PC-9 (cell line): ENCODE measurements at regions not wholly inside any gene's neighbourhood (a gene's known extent, or its start where the extent isn't known, plus 50 kb on each side); places are given as distances from the start of the nearest gene placed in this dataset.
"Not testable (repeated sequence)": the region's sequence is repeated elsewhere in the genome, so short reads cannot be mapped to it uniquely, and the experiment has no call there.

Experiments
- BruUV-seq: library from RNA; stranded (reverse); fragments of 400-500 nt; replicated peaks from 2 replicates; lab custom pipeline; 2021; lab: Mats Ljungman, UMichigan
- CTCF ChIA-PET: fragments of 300-600 bp; sonication (Branson Sonifier 250); formaldehyde crosslinking; loops from one replicate; lab custom pipeline; 2022; ENCODE audit warnings: antibody characterized with exemption; lab: Charles Lee
- POLR2A ChIA-PET: fragments of 300-600 bp; sonication (Branson Sonifier 250); formaldehyde crosslinking; loops from one replicate; lab custom pipeline; 2022; ENCODE audit warnings: antibody characterized with exemption; ENCODE audit not compliant: unreplicated experiment; lab: Charles Lee
- DNase-seq, 2 experiments: peaks; one replicate each; pipeline versions ENCODE4 v3.0.0 to v3.0.0-alpha.2; 2015 to 2022; ENCODE audit warnings: mixed read lengths in 1 of 2
- H2AFZ ChIP-seq: fragments of 200-600 bp; sonication (generic); 2 replicates; pipeline ENCODE4 v1.8.1; 2017; ENCODE audit warnings: antibody characterized with exemption
- H3F3A ChIP-seq: fragments of 200-600 bp; sonication (generic); 2 replicates; pipeline ENCODE4 v1.8.1; 2017; ENCODE audit warnings: antibody characterized with exemption, mild to moderate bottlenecking, low read depth; ENCODE audit not compliant: insufficient read depth
- H3K27ac ChIP-seq: fragments of 200-600 bp; sonication (generic); 2 replicates; pipeline ENCODE4 v1.6.1; 2016; ENCODE audit warnings: mixed run types
- H3K27me3 ChIP-seq: fragments of 200-600 bp; sonication (generic); 2 replicates; pipeline ENCODE4 v1.6.1; 2016; ENCODE audit warnings: low read depth, mixed run types; ENCODE audit not compliant: insufficient read depth
- H3K36me3 ChIP-seq: fragments of 200-600 bp; sonication (generic); 2 replicates; pipeline ENCODE4 v1.6.1; 2016; ENCODE audit warnings: low read depth, mixed run types
- H3K4me1 ChIP-seq: fragments of 200-600 bp; sonication (generic); replicated peaks from 2 replicates; pipeline ENCODE4 v1.6.1; 2016; ENCODE audit warnings: mixed run types; ENCODE audit not compliant: insufficient read depth
- H3K4me2 ChIP-seq: fragments of 200-600 bp; sonication (generic); 2 replicates; pipeline ENCODE4 v1.6.1; 2017; ENCODE audit warnings: mixed run types
- H3K4me3 ChIP-seq: fragments of 200-600 bp; sonication (generic); 2 replicates; pipeline ENCODE4 v1.6.1; 2016; ENCODE audit warnings: mixed run types
- H3K79me2 ChIP-seq: fragments of 200-600 bp; sonication (generic); 2 replicates; pipeline ENCODE4 v1.6.1; 2017; ENCODE audit warnings: low read depth, mixed run types
- H3K9me2 ChIP-seq: fragments of 200-600 bp; sonication (generic); 2 replicates; pipeline ENCODE4 v1.8.1; 2017; ENCODE audit warnings: mild to moderate bottlenecking; ENCODE audit not compliant: insufficient read depth
- H3K9me3 ChIP-seq: fragments of 200-600 bp; sonication (generic); 2 replicates; pipeline ENCODE4 v1.8.1; 2016; ENCODE audit warnings: low read depth; ENCODE audit not compliant: insufficient read depth
- H4K20me1 ChIP-seq: fragments of 200-600 bp; sonication (generic); 2 replicates; pipeline ENCODE4 v1.8.1; 2017; ENCODE audit not compliant: insufficient read depth
- EZH2 ChIP-seq: fragments of 200-600 bp; sonication (generic); IDR thresholded peaks from 2 replicates; pipeline ENCODE4 v1.8.0; 2017; ENCODE audit warnings: antibody characterized with exemption, low read depth
- intact Hi-C: fragments of 100-400 bp; cut with micrococcal nuclease; formaldehyde crosslinking; loops from one replicate; pipeline ENCODE4 v1.10.0; 2022; ENCODE audit not compliant: unreplicated experiment
- TF ChIP-seq, protein P1 (sequence below): fragments of 200-600 bp; sonication (generic); conservative IDR thresholded peaks from 2 replicates; pipeline ENCODE4 v1.6.1; 2017; ENCODE audit warnings: mixed run types, antibody characterized with exemption, mild to moderate bottlenecking, moderate library complexity

GRCh38 chr7:109479388-109479787 is 909.7 kb downstream of the DNAJB9 start:
- Histone ChIP-seq H3K4me1 (no peaks in the 10 kb centered on the region), H3K9me2 (no peaks in the 10 kb centered on the region), H3K27ac (no peak overlapping the region), H2AFZ (no peak overlapping the region), H3F3A (no peaks in the 10 kb centered on the region), H4K20me1 (no peaks in the 10 kb centered on the region), H3K27me3 (no peaks in the 10 kb centered on the region), H3K4me2 (no peak overlapping the region), H3K9me3 (no peaks in the 10 kb centered on the region), H3K36me3 (no peaks in the 10 kb centered on the region), H3K4me3 (no peak overlapping the region), H3K79me2 (no peaks in the 10 kb centered on the region)
- TF ChIP-seq, protein P1, sequence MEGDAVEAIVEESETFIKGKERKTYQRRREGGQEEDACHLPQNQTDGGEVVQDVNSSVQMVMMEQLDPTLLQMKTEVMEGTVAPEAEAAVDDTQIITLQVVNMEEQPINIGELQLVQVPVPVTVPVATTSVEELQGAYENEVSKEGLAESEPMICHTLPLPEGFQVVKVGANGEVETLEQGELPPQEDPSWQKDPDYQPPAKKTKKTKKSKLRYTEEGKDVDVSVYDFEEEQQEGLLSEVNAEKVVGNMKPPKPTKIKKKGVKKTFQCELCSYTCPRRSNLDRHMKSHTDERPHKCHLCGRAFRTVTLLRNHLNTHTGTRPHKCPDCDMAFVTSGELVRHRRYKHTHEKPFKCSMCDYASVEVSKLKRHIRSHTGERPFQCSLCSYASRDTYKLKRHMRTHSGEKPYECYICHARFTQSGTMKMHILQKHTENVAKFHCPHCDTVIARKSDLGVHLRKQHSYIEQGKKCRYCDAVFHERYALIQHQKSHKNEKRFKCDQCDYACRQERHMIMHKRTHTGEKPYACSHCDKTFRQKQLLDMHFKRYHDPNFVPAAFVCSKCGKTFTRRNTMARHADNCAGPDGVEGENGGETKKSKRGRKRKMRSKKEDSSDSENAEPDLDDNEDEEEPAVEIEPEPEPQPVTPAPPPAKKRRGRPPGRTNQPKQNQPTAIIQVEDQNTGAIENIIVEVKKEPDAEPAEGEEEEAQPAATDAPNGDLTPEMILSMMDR: 0 out of 2 replicates have a peak, but pooled peaks have one; percentile 22
- no peak for TF ChIP-seq EZH2
- intact Hi-C loops: no loop called here
- CTCF ChIA-PET: no interaction called here
- BruUV-seq: no TSS peak
- POLR2A ChIA-PET: no interaction called here
- DNase-seq: no peak

- H3K27ac ChIP-seq, H3K27me3 ChIP-seq, H3K9me2 ChIP-seq, H3K4me2 ChIP-seq, H4K20me1 ChIP-seq, H2AFZ ChIP-seq, CTCF ChIA-PET, BruUV-seq, intact Hi-C loops, H3K4me1 ChIP-seq, H3K79me2 ChIP-seq, DNase-seq, H3K9me3 ChIP-seq, POLR2A ChIA-PET, H3F3A ChIP-seq, H3K36me3 ChIP-seq, H3K4me3 ChIP-seq: not testable (repeated sequence)
These were observed 920.9 kb downstream of the DNAJB9 start for GRCh38 chr7:109490607-109491006.

DNA sequence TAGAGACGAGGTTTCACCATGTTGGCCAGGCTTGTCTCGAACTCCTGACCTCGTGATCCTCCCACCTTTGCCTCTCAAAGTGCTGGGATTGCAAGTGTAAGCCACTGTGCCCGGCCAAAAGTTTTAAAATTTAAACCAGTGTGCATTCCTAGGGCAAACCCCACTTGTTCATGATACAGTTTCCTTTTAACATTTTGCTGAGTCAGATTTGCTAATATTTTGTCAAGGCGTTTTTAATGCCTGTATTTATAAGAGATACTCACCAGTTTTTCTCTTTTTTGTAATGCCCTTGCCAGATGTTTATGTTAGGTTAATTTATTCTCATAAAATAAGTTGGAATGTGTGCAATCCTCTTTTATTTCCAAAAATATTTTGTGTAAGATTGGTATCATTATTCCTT is 927.4 kb downstream of the DNAJB9 start:
- TF ChIP-seq, protein P1: no peak
- TF ChIP-seq EZH2: no peak
- H3K27ac ChIP-seq: no peak overlapping the region
- intact Hi-C loops: no loop called here
- H3K4me2 ChIP-seq: no peak overlapping the region
- CTCF ChIA-PET: no interaction called here
- POLR2A ChIA-PET: no interaction called here
- H3F3A ChIP-seq: no peaks in the 10 kb centered on the region
- H3K27me3 ChIP-seq: no peaks in the 10 kb centered on the region
- no peaks in the 10 kb centered on the region for H3K36me3 ChIP-seq
- H2AFZ ChIP-seq: peak overlapping the region; percentile 64; the same call in 1 of the 2 replicates
- H3K4me1 ChIP-seq: no peaks in the 10 kb centered on the region
- no peak overlapping the region for H3K4me3 ChIP-seq
- no peak for DNase-seq
- H3K79me2 ChIP-seq: no peaks in the 10 kb centered on the region
- H3K9me3 ChIP-seq: no peaks in the 10 kb centered on the region
- no peaks in the 10 kb centered on the region for H3K9me2 ChIP-seq
- H4K20me1 ChIP-seq: no peaks in the 10 kb centered on the region
- BruUV-seq: no TSS peak

DNA sequence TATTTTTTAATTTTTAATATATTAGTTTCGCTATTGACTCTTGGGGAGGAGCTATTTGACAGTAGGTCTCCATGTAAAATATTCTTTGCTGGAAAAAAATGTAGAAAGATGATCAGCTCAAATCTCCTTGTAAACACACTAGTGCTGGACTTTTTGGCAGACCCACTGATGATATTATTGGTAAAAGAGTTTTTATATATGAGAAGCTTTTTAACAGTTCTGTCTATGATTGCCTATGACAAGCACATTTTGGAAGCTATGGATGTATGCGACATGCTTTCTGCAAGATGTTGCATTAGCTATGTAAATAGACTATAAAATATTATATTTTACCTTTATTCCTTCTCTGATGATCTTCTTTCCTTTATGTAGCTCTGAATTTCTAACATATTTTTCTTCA is 928.5 kb downstream of the DNAJB9 start:
- ChIA-PET CTCF (no interaction called here), POLR2A (no interaction called here)
- Histone ChIP-seq H3K4me2 (no peak overlapping the region), H3K4me3 (no peak overlapping the region), H3K27me3 (no peaks in the 10 kb centered on the region), H2AFZ (no peak overlapping the region), H3F3A (no peaks in the 10 kb centered on the region), H3K9me2 (no peaks in the 10 kb centered on the region), H3K27ac (no peak overlapping the region), H4K20me1 (no peaks in the 10 kb centered on the region), H3K79me2 (no peaks in the 10 kb centered on the region), H3K4me1 (no peaks in the 10 kb centered on the region), H3K9me3 (no peaks in the 10 kb centered on the region), H3K36me3 (no peaks in the 10 kb centered on the region)
- intact Hi-C loops: no loop called here
- DNase-seq: no peak
- TF ChIP-seq EZH2: no peak
- TF ChIP-seq, protein P1: no peak
- no TSS peak for BruUV-seq
